GM12874 (cell line): ENCODE measurements at regions not wholly inside any gene's neighbourhood (a gene's known extent, or its start where the extent isn't known, plus 50 kb on each side); places are given as distances from the start of the nearest gene placed in this dataset.

Source experiments
- CTCF ChIP-seq: IDR thresholded peaks from 2 replicates; pipeline ENCODE4 v1.5.1; 2011; ENCODE audit warnings: low read depth, mild to moderate bottlenecking, control low read depth, low read length, moderate library complexity; ENCODE audit not compliant: insufficient read depth

DNA sequence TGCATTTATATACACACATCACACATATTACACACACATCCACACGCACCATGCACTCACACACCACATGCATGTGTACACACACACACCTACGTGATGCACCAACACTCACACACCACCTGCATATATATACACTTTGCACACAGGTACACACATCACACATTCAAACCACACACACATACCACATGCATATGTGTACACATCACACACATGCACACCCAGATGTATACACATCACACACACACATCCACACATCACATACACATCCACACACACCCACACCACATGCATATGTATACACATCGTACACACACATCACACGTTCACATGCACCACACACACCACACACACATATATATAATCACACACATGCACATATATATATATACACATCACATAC is 281.8 kb downstream of the IRF8 start:
- no peak for TF ChIP-seq CTCF

- no peak for TF ChIP-seq CTCF
Measured at GRCh38 chr16:86181526-86181925, 282.6 kb downstream of the IRF8 start.

DNA sequence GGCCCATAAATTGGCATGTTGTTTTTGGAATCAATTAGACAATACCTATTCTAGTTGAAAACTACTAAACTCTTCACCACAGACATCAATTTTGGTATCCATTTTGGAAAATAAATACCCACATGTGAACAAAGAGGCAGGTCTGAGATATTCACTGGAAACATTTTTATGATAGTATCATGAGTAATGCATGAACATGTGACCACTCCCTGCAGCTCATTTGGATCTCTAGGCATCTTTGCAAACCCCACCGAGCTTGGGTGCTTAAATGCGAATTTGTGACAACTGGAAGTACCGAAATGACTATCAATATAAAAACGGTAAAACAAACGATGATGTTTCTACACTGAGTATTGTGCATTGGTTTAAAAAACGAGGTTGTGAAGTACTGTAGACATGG is 285.2 kb downstream of the IRF8 start:
- no peak for TF ChIP-seq CTCF

DNA sequence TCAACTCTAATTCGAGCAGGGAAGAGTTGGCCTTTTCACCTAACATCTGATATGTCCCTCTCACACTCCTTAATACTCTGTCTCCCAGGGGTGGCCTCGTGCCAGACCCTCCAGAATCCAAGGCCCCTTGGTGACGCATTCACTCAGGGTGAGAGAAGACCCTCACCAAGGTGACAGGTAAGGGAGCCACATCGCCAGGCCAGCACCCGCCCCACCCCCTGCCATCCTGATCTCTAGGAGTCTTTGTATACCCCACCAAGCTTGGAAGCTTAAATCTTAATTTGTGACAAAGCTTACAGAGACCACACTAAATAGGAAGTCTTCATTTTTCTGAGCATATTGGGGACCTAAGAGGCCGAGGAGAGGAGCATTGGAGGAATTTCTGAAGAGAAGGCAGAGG is 286.1 kb downstream of the IRF8 start:
- no peak for TF ChIP-seq CTCF

GRCh38 chr16:86186313-86186712 is 287.4 kb downstream of the IRF8 start:
- no peak for TF ChIP-seq CTCF

DNA sequence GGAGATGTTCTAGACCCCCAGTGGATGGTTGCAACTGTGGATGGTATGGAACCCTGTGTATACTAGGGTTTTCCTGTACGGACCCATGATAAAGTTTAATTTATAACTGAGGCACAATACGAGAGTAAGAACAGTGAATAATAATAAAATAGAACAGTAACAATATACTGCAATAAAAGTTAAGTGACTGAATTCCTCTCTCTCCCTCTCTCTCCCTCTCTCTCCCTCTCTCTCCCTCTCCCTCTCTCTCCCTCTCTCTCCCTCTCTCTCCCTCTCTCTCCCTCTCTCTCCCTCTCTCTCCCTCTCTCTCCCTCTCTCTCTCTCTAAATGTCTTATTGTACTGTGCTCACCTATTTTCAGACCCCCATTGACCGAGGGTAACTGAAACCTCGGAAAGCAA is 291.0 kb downstream of the IRF8 start:
- no peak for TF ChIP-seq CTCF

- no peak for TF ChIP-seq CTCF
Measured at GRCh38 chr16:86191663-86192062, 292.7 kb downstream of the IRF8 start.
